ENCODE measurements at regions not wholly inside any gene's neighbourhood (a gene's known extent, or its start where the extent isn't known, plus 50 kb on each side); places are given as distances from the start of the nearest gene placed in this dataset.

DNA sequence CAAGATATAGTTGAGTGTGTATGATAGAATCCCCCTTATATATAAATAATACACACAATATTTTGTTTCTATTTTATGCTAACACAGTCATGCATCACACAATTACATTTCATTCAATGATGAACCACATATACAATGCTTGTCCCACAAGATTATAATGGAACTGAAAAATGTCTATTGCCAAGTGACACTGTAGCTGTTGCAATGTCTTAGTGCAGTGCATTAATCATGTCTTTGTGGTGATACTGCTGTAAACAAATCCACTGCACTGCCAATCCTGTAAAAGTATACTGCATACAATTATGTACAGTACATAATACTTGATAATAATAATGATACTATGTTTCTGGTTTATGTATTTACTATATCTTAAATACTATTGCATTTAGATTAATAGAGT, 512.1 kb upstream of the CNTN3 start:
- TF ChIP-seq, protein P1, sequence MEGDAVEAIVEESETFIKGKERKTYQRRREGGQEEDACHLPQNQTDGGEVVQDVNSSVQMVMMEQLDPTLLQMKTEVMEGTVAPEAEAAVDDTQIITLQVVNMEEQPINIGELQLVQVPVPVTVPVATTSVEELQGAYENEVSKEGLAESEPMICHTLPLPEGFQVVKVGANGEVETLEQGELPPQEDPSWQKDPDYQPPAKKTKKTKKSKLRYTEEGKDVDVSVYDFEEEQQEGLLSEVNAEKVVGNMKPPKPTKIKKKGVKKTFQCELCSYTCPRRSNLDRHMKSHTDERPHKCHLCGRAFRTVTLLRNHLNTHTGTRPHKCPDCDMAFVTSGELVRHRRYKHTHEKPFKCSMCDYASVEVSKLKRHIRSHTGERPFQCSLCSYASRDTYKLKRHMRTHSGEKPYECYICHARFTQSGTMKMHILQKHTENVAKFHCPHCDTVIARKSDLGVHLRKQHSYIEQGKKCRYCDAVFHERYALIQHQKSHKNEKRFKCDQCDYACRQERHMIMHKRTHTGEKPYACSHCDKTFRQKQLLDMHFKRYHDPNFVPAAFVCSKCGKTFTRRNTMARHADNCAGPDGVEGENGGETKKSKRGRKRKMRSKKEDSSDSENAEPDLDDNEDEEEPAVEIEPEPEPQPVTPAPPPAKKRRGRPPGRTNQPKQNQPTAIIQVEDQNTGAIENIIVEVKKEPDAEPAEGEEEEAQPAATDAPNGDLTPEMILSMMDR (IDR thresholded peaks at IDR 0.05), result no peak
- no peak for TF ChIP-seq POLR2A (IDR thresholded peaks at IDR 0.05)

Data from esophagus squamous epithelium (tissue), 4 donors.